DND-41 (cell line): ENCODE measurements at regions not wholly inside any gene's neighbourhood (a gene's known extent, or its start where the extent isn't known, plus 50 kb on each side); places are given as distances from the start of the nearest gene placed in this dataset.
"Not testable (repeated sequence)": the region's sequence is repeated elsewhere in the genome, so short reads cannot be mapped to it uniquely, and the experiment has no call there.

ENCODE experiments used
- ATAC-seq: fragments of 200-7000 bp; cut with Tn5 transposase; 3 replicates; pipeline ENCODE4 v1.9.1; 2021; ENCODE audit warnings: low read depth; ENCODE audit not compliant: insufficient read depth
- DNase-seq: peaks from one replicate; pipeline ENCODE4 v3.0.0-alpha.2; 2020
- H2AFZ ChIP-seq: 2 replicates; pipeline ENCODE4 v1.6.0; 2012; ENCODE audit warnings: low read depth, low read length
- H3K27ac ChIP-seq: 2 replicates; pipeline ENCODE4 v1.5.1; 2012; ENCODE audit warnings: low read length, inconsistent platforms
- H3K27me3 ChIP-seq: fragments of 200-600 bp; sonication (generic); 2 replicates; pipeline ENCODE4 v1.6.0; 2012; ENCODE audit warnings: low read length, mild to moderate bottlenecking, inconsistent platforms; ENCODE audit not compliant: insufficient read depth, poor library complexity
- H3K36me3 ChIP-seq: 2 replicates; pipeline ENCODE4 v1.5.1; 2012; ENCODE audit warnings: low read length, inconsistent platforms; ENCODE audit not compliant: insufficient read depth
- H3K4me1 ChIP-seq: 2 replicates; pipeline ENCODE4 v1.5.1; 2012; ENCODE audit warnings: mild to moderate bottlenecking, low read length; ENCODE audit not compliant: insufficient read depth
- H3K4me2 ChIP-seq: 2 replicates; pipeline ENCODE4 v1.6.0; 2012; ENCODE audit warnings: mild to moderate bottlenecking, moderate library complexity, low read length, inconsistent platforms; ENCODE audit not compliant: insufficient read depth
- H3K4me3 ChIP-seq, 2 experiments: fragments of 200-600 bp in 1 of 2; shearing (Covaris generic) in 1 of 2; 2 replicates each; pipeline ENCODE4 v1.5.1; 2012 to 2016; ENCODE audit warnings: inconsistent platforms in 2 of 2, low read length in 2 of 2, mild to moderate bottlenecking in 2 of 2, low read depth in 1 of 2, moderate library complexity in 1 of 2
- H3K79me2 ChIP-seq: 2 replicates; pipeline ENCODE4 v1.6.0; 2012; ENCODE audit warnings: low read length, inconsistent platforms; ENCODE audit not compliant: insufficient read depth
- H3K9ac ChIP-seq: 2 replicates; pipeline ENCODE4 v1.6.0; 2012; ENCODE audit warnings: low read depth, mild to moderate bottlenecking, inconsistent platforms, low read length, moderate library complexity
- H3K9me3 ChIP-seq: 2 replicates; pipeline ENCODE4 v1.5.1; 2012; ENCODE audit warnings: low read length, moderate library complexity, mild to moderate bottlenecking, inconsistent platforms; ENCODE audit not compliant: insufficient read depth, severe bottlenecking
- H4K20me1 ChIP-seq: 2 replicates; pipeline ENCODE4 v1.6.0; 2012; ENCODE audit warnings: low read length; ENCODE audit not compliant: insufficient read depth
- EZH2 ChIP-seq: IDR thresholded peaks from 3 replicates; pipeline ENCODE4 v1.6.1; 2012; ENCODE audit warnings: borderline replicate concordance, low read depth, mild to moderate bottlenecking, moderate library complexity, low read length, inconsistent platforms; ENCODE audit not compliant: severe bottlenecking
- TF ChIP-seq, protein P1 (sequence below): IDR thresholded peaks from 2 replicates; pipeline ENCODE4 v1.5.1; 2012; ENCODE audit warnings: borderline replicate concordance, low read length, moderate library complexity, mild to moderate bottlenecking; ENCODE audit not compliant: poor library complexity, severe bottlenecking; ENCODE audit errors: extremely low read depth

DNA sequence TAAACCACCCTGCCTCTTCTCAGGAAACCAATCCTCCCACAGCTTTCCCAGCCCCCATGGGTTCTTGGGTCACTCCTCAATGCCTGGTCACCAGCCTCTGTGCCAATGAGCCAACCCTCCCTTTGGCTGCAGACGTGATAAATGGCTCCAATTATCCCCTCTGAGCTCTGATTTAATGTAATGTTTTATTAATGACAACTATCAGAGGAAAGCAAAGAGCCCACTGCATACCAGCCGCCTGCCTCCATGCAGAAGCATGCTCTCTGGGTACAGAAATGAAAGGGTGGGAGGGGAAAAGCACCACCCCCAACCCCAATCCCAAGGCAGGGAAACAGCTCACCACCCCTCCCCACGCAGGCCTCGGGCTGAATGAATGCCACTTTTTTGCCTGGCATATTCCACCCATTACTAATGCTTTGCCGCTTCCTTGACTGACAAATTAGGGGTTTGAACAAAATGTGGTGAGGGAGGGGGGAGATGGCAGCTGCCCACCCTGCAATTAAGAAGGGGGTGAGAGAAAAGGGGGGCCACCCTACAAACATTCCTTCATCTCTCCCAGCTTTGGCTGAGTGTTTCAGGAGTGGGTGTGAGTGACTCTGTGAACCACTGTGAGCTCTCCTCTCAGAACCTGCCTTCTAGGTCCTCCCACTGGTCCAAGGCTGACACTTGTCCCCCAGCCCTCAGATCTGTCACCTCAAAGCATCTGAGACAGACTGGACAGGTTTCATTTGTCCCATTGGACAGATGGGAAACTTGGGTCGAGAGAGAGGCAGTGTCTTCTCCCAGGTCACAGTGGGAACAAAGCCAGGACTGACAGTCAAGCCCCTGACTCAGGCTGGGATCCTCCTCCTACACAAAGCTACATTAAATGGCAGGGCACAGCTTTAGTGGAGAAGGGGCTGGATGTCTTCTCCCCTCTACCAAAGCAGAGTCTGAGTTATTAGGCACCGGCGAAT, 161.5 kb downstream of the TMEM132E start:
- H3K4me2 ChIP-seq, result no peak overlapping the region

DNA sequence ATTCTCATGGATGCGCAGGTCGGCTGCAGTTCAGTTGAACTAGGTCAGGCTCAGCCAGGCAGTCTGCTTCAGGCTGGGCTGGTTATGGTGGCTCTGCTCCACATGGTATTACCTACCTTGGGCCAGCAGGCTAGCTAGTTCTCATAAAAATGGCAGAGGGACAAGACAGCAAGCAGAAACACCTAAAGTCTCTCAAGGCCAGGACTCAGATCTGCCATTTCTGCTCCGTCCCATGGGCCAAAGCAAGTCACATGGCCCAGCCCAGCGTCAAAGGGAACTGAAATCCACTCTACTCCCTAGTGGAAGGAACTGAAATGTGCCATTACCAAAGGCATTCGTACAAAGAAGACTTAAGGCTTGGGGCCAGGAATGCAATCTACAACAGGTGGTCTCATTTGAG, 160.0 kb downstream of the TMEM132E start:
- Histone ChIP-seq H3K36me3 (no peaks in the 10 kb centered on the region), H3K9me3 (no peaks in the 10 kb centered on the region), H3K79me2 (no peaks in the 10 kb centered on the region), H4K20me1 (no peaks in the 10 kb centered on the region), H3K4me2 (no peak overlapping the region), H2AFZ (no peak overlapping the region), H3K9ac (no peak overlapping the region), H3K27me3 (peaks cover 15% of the 10 kb centered on the region), H3K27ac (no peak overlapping the region), H3K4me1 (no peaks in the 10 kb centered on the region), H3K4me3 (no peak overlapping the region)
- ATAC-seq (no peak), DNase-seq (no peak)
- no peak for TF ChIP-seq EZH2
- TF ChIP-seq, protein P1, sequence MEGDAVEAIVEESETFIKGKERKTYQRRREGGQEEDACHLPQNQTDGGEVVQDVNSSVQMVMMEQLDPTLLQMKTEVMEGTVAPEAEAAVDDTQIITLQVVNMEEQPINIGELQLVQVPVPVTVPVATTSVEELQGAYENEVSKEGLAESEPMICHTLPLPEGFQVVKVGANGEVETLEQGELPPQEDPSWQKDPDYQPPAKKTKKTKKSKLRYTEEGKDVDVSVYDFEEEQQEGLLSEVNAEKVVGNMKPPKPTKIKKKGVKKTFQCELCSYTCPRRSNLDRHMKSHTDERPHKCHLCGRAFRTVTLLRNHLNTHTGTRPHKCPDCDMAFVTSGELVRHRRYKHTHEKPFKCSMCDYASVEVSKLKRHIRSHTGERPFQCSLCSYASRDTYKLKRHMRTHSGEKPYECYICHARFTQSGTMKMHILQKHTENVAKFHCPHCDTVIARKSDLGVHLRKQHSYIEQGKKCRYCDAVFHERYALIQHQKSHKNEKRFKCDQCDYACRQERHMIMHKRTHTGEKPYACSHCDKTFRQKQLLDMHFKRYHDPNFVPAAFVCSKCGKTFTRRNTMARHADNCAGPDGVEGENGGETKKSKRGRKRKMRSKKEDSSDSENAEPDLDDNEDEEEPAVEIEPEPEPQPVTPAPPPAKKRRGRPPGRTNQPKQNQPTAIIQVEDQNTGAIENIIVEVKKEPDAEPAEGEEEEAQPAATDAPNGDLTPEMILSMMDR, result no peak

More for the DNA sequence above, 161.5 kb downstream of the TMEM132E start:
- Histone ChIP-seq H3K79me2 (no peaks in the 10 kb centered on the region), H3K9ac (no peak overlapping the region), H3K9me3 (no peaks in the 10 kb centered on the region), H4K20me1 (no peaks in the 10 kb centered on the region), H3K27me3 (peaks cover 12% of the 10 kb centered on the region), H3K27ac (no peak overlapping the region), H3K36me3 (no peaks in the 10 kb centered on the region), H3K4me1 (no peaks in the 10 kb centered on the region), H3K4me3 (no peak overlapping the region), H2AFZ (no peak overlapping the region)
- TF ChIP-seq, protein P1, result no peak
- TF ChIP-seq EZH2, result no peak
- ATAC-seq, result no peak
- DNase-seq, result no peak

DNA sequence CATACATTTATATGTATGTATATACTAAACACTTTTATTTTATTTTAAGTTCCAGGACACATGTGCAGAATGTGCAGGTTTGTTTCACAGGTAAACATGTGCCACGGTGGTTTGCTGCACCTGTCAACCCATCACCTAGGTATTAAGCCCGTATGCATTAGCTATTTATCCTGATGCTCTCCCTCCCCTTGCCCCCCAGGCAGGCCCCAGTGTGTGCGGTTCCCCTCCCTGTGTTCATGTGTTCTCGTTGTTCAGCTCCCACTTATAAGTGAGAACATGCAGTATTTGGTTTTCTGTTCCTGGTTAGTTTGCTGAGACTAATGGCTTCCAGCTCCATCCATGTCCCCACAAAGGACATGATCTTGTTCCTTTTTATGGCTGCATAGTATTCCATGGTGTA, 158.3 kb downstream of the TMEM132E start:
- H3K4me3 ChIP-seq, H2AFZ ChIP-seq, H3K79me2 ChIP-seq, H3K9ac ChIP-seq, H3K36me3 ChIP-seq, H3K4me2 ChIP-seq, ATAC-seq, DNase-seq, H3K4me1 ChIP-seq, H3K27ac ChIP-seq, H4K20me1 ChIP-seq, H3K9me3 ChIP-seq: not testable (repeated sequence)
- H3K27me3 ChIP-seq, result peaks cover 15% of the 10 kb centered on the region

DNA sequence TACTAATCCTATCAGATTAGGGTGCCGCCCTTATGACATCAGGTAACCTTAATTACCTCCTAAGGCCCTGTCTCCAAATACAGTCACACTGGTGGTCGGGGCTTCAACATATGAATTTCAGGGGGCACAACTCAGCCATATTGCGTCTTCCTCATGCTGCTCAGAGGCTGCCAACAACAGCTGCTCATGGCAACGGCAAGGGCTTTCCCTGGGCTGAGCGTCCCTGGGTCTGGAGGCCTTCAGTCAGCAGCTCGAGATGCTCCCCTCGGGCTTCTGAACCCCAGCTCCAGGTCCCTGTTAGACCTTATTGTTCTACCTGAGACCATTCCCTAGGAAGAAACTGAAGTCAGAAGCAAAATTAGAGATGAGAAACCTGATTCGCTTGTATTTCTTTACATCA, 157.2 kb downstream of the TMEM132E start:
- ATAC-seq, result no peak
- DNase-seq, result no peak
- Histone ChIP-seq H4K20me1 (no peaks in the 10 kb centered on the region), H2AFZ (no peak overlapping the region), H3K79me2 (no peaks in the 10 kb centered on the region), H3K4me3 (no peak overlapping the region), H3K4me1 (no peaks in the 10 kb centered on the region), H3K27ac (no peak overlapping the region), H3K36me3 (no peaks in the 10 kb centered on the region), H3K4me2 (no peak overlapping the region), H3K9me3 (no peaks in the 10 kb centered on the region), H3K9ac (no peak overlapping the region), H3K27me3 (peaks cover 15% of the 10 kb centered on the region)
- TF ChIP-seq, protein P1, result no peak
- no peak for TF ChIP-seq EZH2
